Nucleus accumbens (tissue), 56 donors: ENCODE measurements at regions not wholly inside any gene's neighbourhood (a gene's known extent, or its start where the extent isn't known, plus 50 kb on each side); places are given as distances from the start of the nearest gene placed in this dataset.

ENCODE experiments used
- DNase-seq, 56 donors: peaks; one replicate each; lab custom pipeline; 2025; lab: John Stamatoyannopoulos, UW

DNA sequence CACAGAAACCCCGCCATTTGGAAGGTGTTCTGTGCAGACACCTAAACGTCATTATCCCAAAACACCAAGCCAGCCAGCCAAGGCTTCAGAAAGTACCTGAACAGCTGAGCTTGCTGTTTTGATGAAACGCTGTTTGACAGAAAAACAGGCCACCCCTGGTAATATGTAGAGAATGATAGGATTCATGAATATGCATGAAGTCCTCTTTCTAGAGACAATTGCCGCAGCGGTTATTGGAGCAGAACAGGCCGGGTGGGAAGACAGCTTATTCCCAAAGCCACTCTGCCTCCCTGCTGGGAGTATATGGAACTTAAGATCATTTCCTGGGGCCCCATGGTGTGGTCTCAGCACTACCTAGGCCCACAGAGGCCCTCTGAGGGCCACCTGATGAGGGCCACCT, 229.5 kb downstream of the UQCRFS1 start:
- no peak for DNase-seq

DNA sequence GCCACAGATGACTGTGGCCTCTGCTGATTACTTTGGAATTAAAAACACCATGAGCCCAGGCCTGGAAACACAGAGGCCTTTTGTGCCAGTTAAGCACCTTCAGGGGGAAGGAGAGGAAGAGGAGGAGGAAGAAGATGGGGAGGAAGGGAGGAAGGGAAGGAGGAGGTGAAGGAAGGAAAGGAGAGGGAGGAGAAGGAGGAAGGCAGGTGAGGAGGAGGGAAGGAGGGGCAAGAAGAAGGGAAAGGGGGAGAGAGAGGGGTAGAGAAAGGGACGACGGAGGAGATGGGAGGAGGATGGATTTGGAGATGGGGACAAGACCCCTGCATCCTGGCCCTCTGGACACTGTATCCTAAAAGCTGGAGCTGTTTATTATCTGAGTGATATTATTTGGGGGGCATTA, 231.0 kb downstream of the UQCRFS1 start:
- no peak for DNase-seq

DNA sequence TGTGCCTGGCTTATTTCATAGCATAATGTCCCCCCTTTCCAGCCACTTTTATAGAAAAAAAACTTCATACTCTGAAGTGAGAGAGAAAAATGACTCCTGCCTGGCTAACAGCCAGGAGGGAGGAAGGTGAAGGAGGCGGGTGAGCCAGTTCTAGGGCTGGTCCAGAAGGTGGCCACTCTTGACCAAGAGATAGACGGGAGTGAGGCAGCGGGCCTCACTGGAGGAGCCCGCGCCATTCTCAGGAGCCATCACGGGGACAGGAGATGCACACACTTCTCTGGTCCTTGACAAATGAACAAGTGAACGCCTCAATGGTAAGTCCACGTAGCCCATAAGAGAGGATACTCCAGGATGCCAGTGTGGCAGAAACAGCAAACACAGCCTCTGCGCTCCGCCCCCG, 231.4 kb downstream of the UQCRFS1 start:
- no peak for DNase-seq

DNA sequence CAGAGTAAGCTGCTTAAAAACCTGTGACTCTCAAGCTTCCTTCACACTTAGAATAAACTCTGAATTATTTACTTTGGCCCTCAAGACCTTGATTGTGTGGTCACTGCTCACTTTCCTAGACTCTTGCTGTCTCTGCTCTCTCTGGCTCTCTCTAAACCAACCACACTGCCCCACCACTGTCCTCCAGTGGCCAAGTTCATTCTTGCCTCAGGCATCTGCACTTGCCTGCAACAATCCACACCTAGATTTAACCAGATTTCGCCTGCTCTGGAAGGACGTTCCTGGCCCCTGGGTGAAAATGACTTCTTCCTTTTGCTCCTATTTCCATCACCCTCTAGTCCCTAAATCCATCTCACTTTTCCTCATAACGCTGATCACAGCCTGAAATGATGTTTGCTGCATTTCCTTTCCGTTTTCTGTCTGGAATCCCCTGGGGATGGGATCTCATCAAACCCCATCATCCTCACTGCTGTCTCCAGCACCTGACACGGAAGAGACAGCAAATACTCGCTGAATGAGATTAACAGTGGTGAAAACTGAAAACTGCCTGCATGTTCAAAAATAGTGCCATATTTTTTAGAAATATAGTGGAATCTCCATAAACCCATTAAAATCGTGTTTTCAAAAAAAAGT, 232.6 kb downstream of the UQCRFS1 start:
- DNase-seq, result no peak

DNA sequence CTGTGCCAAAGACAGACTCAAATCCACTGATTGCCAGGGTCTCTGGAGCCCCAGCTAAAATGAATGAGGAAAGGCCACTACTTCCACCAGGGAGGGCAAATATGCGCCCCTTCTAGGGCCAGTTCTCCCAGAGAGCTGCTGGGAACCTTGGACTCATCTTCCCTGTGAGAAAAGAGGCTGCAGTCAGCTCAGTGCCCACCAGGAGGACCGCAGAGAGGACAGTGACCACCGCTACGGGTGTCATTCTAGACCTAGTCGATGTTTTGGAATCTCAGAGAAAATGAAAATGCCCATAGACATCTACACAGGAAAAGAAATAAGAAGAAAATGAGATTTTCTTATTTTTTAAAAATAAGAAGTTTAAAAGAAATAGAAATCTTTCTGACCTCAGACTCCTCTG, 235.1 kb downstream of the UQCRFS1 start:
- no peak for DNase-seq

DNA sequence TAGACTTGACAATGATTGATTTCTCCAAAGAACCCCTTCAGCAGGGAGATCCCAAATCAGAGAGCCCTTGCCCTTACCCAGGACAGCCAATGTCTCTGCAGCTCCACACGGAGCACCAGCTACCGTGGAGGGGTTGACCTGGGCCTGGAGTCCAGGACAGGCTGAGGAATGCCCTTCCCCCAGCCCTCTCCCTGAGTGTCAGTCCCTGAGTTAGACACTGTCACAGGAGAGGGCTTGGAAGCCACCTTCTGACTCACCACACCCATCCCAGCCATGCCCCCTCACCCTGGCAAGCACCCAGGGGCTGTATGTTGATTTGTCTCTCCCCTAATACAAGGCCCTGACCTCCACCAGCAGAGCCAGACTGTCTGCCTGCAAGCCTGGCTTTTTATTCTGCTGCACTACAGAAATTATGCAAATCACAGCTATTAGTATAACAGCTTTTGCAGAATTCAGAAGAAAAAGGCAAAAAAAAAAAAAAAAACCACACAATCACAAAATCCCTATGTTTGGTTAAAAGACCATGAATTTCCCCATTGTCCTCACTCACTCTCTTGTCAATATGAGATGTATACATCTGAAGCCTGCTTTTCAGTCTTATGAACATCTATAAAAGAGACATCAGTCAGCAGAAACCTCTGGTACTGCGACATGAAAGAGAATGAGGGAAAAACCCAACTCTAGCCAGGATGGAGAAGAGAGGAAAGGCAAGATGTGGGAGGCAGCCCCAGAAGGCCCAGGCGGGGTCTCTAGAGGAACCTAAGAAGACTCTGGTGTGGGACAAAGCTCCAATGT, 240.7 kb downstream of the UQCRFS1 start:
- no peak for DNase-seq

DNA sequence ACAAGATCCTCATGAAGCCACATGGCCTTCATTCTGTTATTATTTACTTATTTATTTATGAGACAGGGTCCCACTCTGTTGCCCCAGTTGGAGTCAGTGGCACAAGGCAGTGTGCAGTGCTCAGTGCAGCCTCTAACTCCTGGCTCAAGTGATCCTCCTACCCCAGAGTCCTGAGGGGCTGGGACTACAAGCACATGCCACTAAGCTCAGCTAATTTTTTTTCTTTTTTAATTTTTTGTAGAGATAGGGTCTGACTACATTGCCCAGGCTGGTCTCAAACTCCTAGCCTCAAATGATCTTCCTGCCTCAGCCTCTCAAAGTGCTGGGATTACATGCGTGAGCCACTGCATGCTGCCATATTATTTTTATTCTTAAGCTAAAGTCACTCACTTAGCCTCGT, 241.4 kb downstream of the UQCRFS1 start:
- no peak for DNase-seq

DNA sequence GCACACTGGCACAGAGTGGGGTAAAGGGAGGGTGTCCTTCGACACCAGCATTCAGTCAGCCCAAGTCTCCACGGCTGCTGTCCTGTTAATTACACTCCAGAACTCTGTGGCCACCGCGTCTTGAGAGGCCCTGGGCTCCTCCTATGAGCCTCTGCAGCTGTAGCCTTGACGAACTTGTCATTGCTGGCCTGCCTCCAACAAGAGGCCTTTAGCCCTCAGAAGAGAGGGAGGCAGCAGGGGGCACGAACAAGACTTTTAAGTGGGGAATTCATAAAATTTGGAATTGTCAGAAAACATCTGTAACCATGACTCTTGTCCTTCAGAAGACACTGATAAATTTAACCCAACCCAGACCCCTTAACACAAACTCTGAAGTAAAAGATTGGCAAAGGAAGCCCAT, 241.9 kb downstream of the UQCRFS1 start:
- DNase-seq, result no peak

DNA sequence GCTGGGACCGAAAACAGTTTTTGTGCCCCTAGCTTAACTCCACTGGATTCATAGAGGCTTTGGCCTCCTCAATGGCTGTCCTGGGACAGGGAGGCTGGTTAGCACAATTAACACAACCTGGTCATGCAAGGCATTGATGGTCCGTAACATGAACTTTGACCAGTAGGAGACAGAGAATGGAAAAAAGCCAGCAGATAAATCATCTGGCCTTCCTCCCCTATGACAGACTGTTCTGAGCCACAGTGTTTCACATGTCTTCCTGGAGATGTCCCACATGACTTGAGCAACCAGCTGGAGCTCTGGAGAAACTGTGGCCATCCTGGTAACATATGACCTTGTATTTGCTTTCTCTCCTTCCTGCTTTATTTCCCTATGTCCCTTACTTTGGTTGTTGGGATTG, 244.2 kb downstream of the UQCRFS1 start:
- no peak for DNase-seq

DNA sequence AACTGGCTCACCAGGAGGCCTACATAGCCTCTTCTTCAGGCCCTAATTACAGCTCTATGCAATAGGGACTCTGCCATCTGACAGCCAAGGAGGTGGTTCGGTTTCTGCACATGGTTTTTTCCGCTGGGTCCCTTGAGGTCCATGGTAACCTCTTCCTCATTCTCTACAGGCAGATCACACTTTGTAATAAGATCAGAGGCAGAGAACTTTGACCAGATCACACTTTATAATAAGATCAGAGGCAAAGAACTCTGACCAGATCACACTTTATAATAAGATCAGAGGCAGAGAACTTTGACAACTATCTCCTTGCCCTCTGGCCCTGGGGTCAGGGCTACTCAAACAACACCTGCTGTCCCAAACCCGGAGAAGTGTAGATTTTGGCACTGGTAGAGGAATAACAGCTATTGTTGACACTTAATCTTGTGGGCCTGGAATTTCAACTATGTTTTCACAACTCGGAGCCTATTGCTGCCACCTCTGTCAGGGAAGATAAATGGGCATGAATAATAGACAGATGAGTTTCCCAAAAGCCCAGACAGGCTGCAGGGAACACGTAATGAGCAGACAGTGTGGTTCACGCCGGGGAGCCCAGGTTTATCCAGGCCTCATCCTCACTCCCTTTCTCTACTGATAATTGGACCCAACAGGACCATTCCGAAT, 246.1 kb downstream of the UQCRFS1 start:
- no peak for DNase-seq

DNA sequence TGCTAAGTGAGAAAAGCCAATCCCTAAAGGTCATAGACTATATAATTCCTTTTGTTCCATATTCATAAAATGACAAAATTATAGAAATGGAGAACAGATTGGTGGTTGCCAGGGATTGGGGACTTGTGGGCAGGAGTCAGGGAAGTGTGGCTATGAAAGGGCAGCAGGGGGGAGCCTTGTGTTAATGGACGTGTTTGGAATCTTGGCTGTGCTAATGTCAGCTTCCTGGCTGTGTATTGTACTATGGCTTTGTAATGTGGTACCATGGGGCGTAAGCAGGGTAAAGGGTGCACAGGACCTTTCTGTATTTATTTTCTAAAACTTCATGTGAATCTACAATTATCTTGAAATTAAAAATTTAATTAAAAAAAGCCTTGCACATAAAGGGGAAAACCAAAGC, 248.5 kb downstream of the UQCRFS1 start:
- DNase-seq, result no peak

DNA sequence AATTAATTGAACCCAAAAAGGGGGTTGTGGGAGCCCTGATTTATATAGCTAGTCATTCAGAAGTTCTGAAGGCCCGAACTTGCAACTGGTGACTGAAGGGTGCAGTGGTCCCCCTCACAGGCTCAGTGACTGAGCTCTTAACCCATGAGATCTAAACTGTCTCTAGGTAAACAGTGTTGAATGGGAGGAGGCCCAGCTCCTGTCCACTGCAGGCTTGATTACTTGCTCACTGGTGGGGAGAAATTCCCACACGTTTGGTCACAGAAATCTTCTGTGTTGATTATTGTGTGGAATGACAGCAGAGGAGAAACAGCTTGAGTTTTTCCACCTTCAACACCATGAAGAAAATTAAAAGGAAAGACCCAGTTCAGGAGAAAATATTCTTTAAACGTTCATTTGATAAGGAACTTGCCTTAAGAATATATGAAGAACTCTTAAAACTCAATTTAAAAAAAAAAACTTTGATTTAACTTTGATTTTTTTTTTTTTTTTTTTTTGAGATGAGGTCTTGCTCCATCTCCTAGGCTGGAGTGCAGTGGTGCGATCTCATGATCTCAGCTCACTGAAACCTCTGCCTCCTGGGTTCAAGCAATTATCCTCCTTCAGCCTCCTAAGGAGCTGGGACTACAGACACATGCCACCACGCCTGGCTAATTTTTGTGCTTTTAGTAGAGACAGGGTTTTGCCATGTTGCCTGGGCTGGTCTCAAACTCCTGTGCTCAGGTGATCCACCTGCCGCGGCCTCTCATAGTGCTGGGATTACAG, 249.3 kb downstream of the UQCRFS1 start:
- no peak for DNase-seq

DNA sequence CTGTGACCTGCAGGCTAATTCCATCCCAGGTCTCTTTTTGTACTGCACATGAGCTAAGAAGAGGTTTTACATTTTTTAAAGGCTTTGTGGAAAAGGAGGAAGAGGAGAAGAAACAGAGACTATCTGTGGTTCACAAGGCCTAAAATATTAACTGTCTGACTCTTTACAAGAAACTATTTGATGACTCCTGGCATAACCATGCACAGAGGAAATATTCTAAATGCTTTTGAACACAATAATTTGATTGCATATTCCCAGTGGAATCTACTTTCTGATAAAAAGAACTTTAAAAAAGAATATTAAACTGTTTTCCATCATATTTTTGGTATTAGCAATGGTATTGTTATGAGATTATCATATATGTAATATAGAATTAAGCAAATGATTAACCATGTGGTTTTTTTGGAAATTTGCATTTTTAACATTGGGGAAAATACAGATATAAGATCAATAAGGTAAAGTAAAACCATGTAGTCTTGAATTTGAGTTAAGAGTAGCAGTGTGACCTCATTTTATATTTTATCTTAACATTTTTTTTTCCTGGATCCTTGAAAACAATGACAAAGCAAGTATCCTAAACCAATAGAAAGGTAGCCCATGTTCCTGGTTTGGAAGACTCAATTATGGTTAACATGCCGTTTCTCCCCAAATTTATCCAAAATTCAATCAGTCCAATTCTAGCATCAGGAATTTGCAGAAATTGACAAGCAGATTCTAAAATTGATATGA, 251.0 kb downstream of the UQCRFS1 start:
- no peak for DNase-seq

DNA sequence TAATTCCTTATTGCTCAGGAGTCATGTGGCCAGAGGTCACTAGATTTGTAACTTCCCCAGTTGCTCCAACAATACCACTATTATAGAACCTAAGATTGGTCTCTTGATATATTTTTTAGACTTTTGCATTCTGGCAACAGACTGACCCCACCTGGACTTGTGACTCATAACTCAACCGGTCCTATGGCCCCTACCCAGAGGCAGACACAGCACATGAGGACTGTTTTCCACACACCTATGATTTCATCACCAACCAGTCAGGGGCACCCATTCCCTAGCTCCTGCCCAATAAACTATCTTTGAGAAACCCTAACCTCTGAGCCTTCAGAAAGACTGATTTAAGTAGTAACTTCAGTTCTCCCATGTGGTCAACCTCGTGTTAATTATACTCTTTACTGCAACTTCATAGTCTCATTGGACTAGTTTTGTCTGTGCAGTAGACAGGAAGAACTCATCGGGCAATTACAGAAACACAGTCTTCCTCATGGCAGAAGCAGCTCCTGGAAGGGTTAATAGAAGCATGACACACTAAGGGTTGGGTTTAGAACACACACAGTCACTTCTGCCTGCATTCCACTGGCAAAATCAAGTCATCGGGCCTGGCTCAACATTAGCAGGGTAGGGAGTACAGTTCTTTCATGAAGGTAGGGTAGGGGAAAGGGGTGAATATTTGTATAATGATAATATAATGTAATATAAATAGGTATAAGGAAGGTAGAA, 251.8 kb downstream of the UQCRFS1 start:
- no peak for DNase-seq

DNA sequence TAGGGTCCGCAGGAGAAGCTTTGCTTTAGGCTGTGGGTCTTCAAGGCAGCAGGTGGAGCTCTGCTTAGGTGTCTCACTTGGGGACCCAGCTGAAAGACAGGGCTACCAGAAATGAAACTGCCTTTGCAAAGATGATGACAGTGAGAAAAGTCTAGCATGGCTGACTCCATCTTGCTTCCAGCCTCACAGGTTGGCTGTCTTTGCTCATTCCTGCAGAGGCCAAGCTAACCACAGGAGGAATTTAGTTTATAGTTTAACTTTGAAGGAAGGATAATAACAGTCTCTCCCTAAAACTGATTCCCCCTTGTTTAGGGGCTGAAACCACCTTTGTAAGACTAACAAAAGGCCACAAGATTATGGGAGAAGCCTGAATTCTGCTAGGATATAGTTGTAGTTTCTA, 252.4 kb downstream of the UQCRFS1 start:
- DNase-seq, result no peak

DNA sequence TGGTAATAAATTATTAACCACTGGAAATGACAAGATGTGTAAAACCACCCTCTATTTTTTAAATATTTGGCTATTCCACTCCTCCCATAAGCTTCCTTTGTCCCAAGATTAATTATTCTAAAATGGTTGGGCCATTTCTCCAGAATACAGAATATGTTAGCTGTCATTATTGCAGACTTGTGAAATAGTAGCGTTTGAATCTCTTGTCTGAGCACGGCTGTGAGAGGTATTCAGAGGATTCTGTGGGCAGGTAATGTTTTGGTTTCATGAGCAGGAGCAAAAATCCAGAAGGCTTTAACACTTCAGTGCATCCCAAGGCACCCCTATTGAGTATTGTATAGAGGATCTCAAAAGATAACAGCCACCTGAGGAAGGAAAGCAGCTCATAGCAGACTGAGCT, 256.0 kb downstream of the UQCRFS1 start:
- DNase-seq, result no peak

DNA sequence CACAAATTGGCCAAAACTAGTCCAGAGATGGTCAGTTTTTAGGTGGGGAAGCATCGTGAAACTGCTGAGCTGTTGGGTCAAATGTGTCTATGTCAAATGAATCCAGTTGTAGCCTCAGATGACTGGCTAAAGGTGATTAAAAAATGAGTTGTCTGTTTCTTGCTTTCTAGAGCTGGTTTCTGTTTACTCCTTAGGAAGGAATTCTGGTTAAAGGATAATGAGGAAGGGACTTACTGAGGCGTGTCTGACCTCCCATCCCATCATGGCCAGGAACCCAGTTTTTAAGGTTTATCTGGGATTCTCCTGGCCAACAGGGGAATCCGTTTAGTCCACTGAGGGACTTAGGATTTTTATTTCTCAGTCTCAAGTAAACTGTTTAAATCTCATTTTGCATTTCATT, 256.5 kb downstream of the UQCRFS1 start:
- no peak for DNase-seq

DNA sequence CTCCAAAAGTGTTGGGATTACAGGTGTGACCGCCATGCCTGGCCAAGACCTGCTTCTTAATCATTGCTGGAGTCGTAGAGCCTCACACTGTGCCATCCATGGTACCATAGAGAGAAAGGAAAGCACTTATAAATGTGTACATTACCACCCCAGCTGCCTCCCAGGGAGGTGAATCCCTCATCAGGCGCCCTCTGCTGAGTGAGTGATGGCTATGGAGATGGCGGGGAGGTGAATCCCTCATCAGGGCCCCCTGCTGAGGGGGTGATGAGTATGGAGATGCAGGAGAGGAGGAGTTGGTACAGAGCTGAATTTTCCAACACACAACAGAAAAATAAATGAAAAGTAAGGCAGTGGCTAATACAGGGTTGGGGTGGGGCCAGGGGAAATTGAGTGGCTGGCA, 263.4 kb downstream of the UQCRFS1 start:
- DNase-seq, result no peak

DNA sequence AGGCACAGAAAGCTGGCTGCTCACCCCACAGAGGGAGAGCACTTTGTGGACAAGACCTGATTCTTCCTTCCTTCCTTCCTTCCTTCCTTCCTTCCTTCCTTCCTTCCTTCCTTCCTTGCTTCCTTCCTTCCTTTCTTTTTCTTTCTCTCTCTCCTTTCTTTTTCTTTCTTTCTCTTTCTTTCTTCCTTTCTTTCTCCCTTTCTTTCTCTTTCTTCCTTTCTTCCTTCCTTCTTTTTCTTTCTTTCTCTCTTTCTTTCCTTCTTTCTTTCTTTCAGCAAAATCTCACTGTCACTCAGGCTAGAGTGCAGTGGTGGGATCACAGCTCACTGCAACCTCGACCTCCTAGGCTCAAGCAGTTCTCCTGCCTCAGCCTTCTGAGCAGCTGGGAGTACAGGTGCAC, 263.9 kb downstream of the UQCRFS1 start:
- no peak for DNase-seq

DNA sequence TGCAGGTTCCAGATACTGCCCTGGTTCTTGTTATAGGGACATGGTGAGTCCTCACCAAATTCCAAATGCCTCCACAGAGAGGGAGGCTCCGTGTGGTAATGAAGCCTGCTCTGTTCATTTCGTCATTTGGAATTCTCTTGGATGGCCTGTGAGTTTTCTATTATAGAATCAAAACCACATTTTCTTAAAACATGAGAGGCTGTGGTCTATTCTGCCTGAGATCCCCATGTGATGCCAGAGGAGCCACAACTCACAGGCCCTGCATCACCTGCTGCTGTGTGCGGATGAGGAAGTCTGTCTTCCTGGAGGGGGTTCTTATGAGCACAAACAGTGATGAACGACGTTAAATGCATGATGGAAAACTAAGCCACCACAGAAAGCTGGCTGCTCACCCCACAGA, 264.4 kb downstream of the UQCRFS1 start:
- DNase-seq, result no peak
